Upper lobe of left lung (tissue), 4 donors: ENCODE measurements at regions not wholly inside any gene's neighbourhood (a gene's known extent, or its start where the extent isn't known, plus 50 kb on each side); places are given as distances from the start of the nearest gene placed in this dataset.

ENCODE experiments used
- CTCF ChIP-seq, 6 experiments: fragments of 450-650 bp in 4 of 6; fragments of 200-600 bp in 2 of 6; sonication (generic) in 2 of 6; IDR thresholded peaks; one replicate each; pipeline ENCODE4 v1.5.1; 2016 to 2019; ENCODE audit warnings: antibody characterized with exemption in 6 of 6
- EP300 ChIP-seq, 4 donors: sonication (generic); formaldehyde crosslinking; IDR thresholded peaks; one replicate each; pipeline ENCODE4 v1.5.1; 2017; ENCODE audit warnings: antibody characterized with exemption in 4 of 4, control low read depth in 2 of 4
- POLR2A ChIP-seq, 4 donors: fragments of 450-650 bp; IDR thresholded peaks; one replicate each; pipeline ENCODE4 v1.5.1; 2016 to 2017; ENCODE audit warnings: antibody characterized with exemption in 4 of 4, mild to moderate bottlenecking in 2 of 4

GRCh38 chr2:238606311-238606710 lies 179.6 kb downstream of the ASB1 start:
- TF ChIP-seq CTCF (IDR thresholded peaks at IDR 0.05) (no peak), EP300 (IDR thresholded peaks at IDR 0.05) (no peak), POLR2A (IDR thresholded peaks at IDR 0.05) (no peak)
